Glutamatergic neuron (in vitro differentiated cells): ENCODE measurements at regions not wholly inside any gene's neighbourhood (a gene's known extent, or its start where the extent isn't known, plus 50 kb on each side); places are given as distances from the start of the nearest gene placed in this dataset.

Source experiments
- DNase-seq: peaks from one replicate; pipeline ENCODE4 v3.0.0; 2022
- H3K27ac Mint-ChIP-seq: one replicate; pipeline ENCODE4 v1.8.0; 2020; ENCODE audit warnings: mild to moderate bottlenecking, mixed read lengths, inconsistent platforms; ENCODE audit not compliant: unreplicated experiment
- H3K27me3 Mint-ChIP-seq: one replicate; pipeline ENCODE4 v1.8.0; 2020; ENCODE audit warnings: mild to moderate bottlenecking, moderate library complexity, mixed read lengths, inconsistent platforms; ENCODE audit not compliant: unreplicated experiment
- H3K36me3 Mint-ChIP-seq: one replicate; pipeline ENCODE4 v1.8.0; 2020; ENCODE audit warnings: mild to moderate bottlenecking, mixed read lengths, inconsistent platforms; ENCODE audit not compliant: unreplicated experiment
- H3K4me1 Mint-ChIP-seq: one replicate; pipeline ENCODE4 v1.8.0; 2020; ENCODE audit warnings: mild to moderate bottlenecking, low read depth, mixed read lengths, inconsistent platforms; ENCODE audit not compliant: unreplicated experiment
- H3K4me3 Mint-ChIP-seq: one replicate; pipeline ENCODE4 v1.8.0; 2020; ENCODE audit warnings: mild to moderate bottlenecking, mixed read lengths, inconsistent platforms; ENCODE audit not compliant: unreplicated experiment
- H3K9me3 Mint-ChIP-seq: one replicate; pipeline ENCODE4 v1.8.0; 2020; ENCODE audit warnings: mild to moderate bottlenecking, moderate library complexity, mixed read lengths, inconsistent platforms; ENCODE audit not compliant: unreplicated experiment
- TF ChIP-seq, protein P1 (sequence below): fragments of 200-600 bp; sonication (generic); IDR thresholded peaks from one replicate; pipeline ENCODE4 v1.5.0; 2021; ENCODE audit not compliant: partially characterized antibody, unreplicated experiment

GRCh38 chr1:185489406-185489805 lies 172.4 kb upstream of the IVNS1ABP start:
- Mint-ChIP-seq H3K4me3 (no peak overlapping the region), H3K27ac (no peak overlapping the region), H3K9me3 (no peaks in the 10 kb centered on the region), H3K4me1 (peaks cover 2% of the 10 kb centered on the region), H3K36me3 (no peaks in the 10 kb centered on the region), H3K27me3 (peaks cover 3% of the 10 kb centered on the region)
- DNase-seq = no peak
- TF ChIP-seq, protein P1, sequence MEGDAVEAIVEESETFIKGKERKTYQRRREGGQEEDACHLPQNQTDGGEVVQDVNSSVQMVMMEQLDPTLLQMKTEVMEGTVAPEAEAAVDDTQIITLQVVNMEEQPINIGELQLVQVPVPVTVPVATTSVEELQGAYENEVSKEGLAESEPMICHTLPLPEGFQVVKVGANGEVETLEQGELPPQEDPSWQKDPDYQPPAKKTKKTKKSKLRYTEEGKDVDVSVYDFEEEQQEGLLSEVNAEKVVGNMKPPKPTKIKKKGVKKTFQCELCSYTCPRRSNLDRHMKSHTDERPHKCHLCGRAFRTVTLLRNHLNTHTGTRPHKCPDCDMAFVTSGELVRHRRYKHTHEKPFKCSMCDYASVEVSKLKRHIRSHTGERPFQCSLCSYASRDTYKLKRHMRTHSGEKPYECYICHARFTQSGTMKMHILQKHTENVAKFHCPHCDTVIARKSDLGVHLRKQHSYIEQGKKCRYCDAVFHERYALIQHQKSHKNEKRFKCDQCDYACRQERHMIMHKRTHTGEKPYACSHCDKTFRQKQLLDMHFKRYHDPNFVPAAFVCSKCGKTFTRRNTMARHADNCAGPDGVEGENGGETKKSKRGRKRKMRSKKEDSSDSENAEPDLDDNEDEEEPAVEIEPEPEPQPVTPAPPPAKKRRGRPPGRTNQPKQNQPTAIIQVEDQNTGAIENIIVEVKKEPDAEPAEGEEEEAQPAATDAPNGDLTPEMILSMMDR = no peak

GRCh38 chr1:185488808-185489207 lies 171.8 kb upstream of the IVNS1ABP start:
- H3K4me3 Mint-ChIP-seq = no peak overlapping the region
- no peaks in the 10 kb centered on the region for H3K36me3 Mint-ChIP-seq
- no peaks in the 10 kb centered on the region for H3K9me3 Mint-ChIP-seq
- no peak overlapping the region for H3K27ac Mint-ChIP-seq
- H3K4me1 Mint-ChIP-seq = peaks cover 7% of the 10 kb centered on the region
- no peak for DNase-seq
- peaks cover 3% of the 10 kb centered on the region for H3K27me3 Mint-ChIP-seq
- TF ChIP-seq, protein P1 = no peak

DNA sequence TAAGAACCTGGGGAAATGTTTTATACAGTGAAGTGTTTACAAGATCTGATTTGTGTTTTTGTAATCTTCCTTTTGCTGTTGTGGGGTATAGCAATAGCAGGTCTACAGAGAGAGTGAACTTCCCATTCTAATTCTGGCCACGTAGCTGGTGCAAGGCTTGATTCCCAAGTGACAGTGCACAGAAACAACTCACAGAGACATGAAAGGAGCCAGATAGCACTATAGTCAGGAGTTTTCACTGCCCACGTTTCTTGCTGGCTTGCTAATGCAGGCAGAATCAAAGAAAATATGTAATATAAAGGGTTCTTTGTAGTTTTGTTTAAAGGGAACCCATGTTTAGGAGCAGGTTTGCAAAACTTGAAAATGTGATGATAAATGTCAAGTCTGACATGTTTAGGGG lies 170.9 kb upstream of the IVNS1ABP start:
- no peak overlapping the region for H3K4me3 Mint-ChIP-seq
- no peaks in the 10 kb centered on the region for H3K9me3 Mint-ChIP-seq
- H3K27me3 Mint-ChIP-seq = peaks cover 3% of the 10 kb centered on the region
- peaks cover 10% of the 10 kb centered on the region for H3K4me1 Mint-ChIP-seq
- H3K27ac Mint-ChIP-seq = no peak overlapping the region
- H3K36me3 Mint-ChIP-seq = no peaks in the 10 kb centered on the region
- TF ChIP-seq, protein P1 = no peak
- no peak for DNase-seq

DNA sequence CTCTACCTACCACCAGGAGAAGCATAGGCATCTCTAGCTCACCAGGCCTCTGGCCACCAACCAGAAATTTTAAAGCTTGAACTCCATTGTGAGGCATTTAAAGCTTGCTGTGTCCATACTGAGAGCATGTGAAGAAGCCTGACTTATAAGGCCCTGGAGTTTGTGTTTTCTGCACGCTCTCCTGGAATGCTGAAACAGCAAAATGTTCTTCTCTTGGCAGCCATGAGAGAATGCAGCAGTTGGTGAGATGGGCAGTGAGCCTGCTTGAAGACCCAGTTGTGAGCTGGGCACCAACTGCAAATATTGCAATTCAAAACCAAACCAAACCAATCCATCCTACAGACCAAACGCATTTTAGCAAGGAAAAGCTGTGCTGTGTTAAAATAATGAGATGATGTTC lies 170.0 kb upstream of the IVNS1ABP start:
- Mint-ChIP-seq H3K4me3 (no peak overlapping the region), H3K27ac (no peak overlapping the region), H3K27me3 (peaks cover 3% of the 10 kb centered on the region), H3K9me3 (no peaks in the 10 kb centered on the region), H3K36me3 (no peaks in the 10 kb centered on the region), H3K4me1 (peaks cover 8% of the 10 kb centered on the region)
- DNase-seq = no peak
- TF ChIP-seq, protein P1 = no peak

DNA sequence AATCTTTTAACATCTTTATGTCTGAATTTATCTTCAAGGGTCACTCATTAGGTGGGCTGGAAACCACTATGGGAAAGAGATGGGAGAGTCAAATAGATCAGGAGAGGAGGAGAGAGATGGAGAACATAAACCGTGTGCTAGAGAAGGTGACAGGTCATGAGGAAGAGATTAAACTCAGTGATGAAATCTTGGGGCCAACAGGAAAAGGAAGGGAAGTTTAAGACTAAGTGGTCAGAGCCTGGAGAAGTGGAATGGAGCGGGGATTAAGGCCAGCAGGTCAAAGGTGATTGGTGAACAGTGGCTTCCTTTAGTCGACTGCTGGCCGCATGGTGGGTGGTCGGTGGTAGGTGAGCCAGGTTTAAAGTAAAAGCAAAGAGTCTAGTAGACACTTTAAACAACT lies 169.3 kb upstream of the IVNS1ABP start:
- no peaks in the 10 kb centered on the region for H3K9me3 Mint-ChIP-seq
- no peak overlapping the region for H3K27ac Mint-ChIP-seq
- TF ChIP-seq, protein P1 = no peak
- no peak overlapping the region for H3K4me3 Mint-ChIP-seq
- peaks cover 8% of the 10 kb centered on the region for H3K4me1 Mint-ChIP-seq
- H3K36me3 Mint-ChIP-seq = no peaks in the 10 kb centered on the region
- DNase-seq = no peak
- H3K27me3 Mint-ChIP-seq = peaks cover 3% of the 10 kb centered on the region
